PC-9 (cell line): ENCODE measurements at regions not wholly inside any gene's neighbourhood (a gene's known extent, or its start where the extent isn't known, plus 50 kb on each side); places are given as distances from the start of the nearest gene placed in this dataset.

Experiments
- BruUV-seq: library from RNA; stranded (reverse); fragments of 400-500 nt; replicated peaks from 2 replicates; lab custom pipeline; 2021; lab: Mats Ljungman, UMichigan
- CTCF ChIA-PET: fragments of 300-600 bp; sonication (Branson Sonifier 250); formaldehyde crosslinking; loops from one replicate; lab custom pipeline; 2022; ENCODE audit warnings: antibody characterized with exemption; lab: Charles Lee
- POLR2A ChIA-PET: fragments of 300-600 bp; sonication (Branson Sonifier 250); formaldehyde crosslinking; loops from one replicate; lab custom pipeline; 2022; ENCODE audit warnings: antibody characterized with exemption; ENCODE audit not compliant: unreplicated experiment; lab: Charles Lee
- DNase-seq, 2 experiments: peaks; one replicate each; pipeline versions ENCODE4 v3.0.0 to v3.0.0-alpha.2; 2015 to 2022; ENCODE audit warnings: mixed read lengths in 1 of 2
- H2AFZ ChIP-seq: fragments of 200-600 bp; sonication (generic); 2 replicates; pipeline ENCODE4 v1.8.1; 2017; ENCODE audit warnings: antibody characterized with exemption
- H3F3A ChIP-seq: fragments of 200-600 bp; sonication (generic); 2 replicates; pipeline ENCODE4 v1.8.1; 2017; ENCODE audit warnings: antibody characterized with exemption, mild to moderate bottlenecking, low read depth; ENCODE audit not compliant: insufficient read depth
- H3K27ac ChIP-seq: fragments of 200-600 bp; sonication (generic); 2 replicates; pipeline ENCODE4 v1.6.1; 2016; ENCODE audit warnings: mixed run types
- H3K27me3 ChIP-seq: fragments of 200-600 bp; sonication (generic); 2 replicates; pipeline ENCODE4 v1.6.1; 2016; ENCODE audit warnings: low read depth, mixed run types; ENCODE audit not compliant: insufficient read depth
- H3K36me3 ChIP-seq: fragments of 200-600 bp; sonication (generic); 2 replicates; pipeline ENCODE4 v1.6.1; 2016; ENCODE audit warnings: low read depth, mixed run types
- H3K4me1 ChIP-seq: fragments of 200-600 bp; sonication (generic); replicated peaks from 2 replicates; pipeline ENCODE4 v1.6.1; 2016; ENCODE audit warnings: mixed run types; ENCODE audit not compliant: insufficient read depth
- H3K4me2 ChIP-seq: fragments of 200-600 bp; sonication (generic); 2 replicates; pipeline ENCODE4 v1.6.1; 2017; ENCODE audit warnings: mixed run types
- H3K4me3 ChIP-seq: fragments of 200-600 bp; sonication (generic); 2 replicates; pipeline ENCODE4 v1.6.1; 2016; ENCODE audit warnings: mixed run types
- H3K79me2 ChIP-seq: fragments of 200-600 bp; sonication (generic); 2 replicates; pipeline ENCODE4 v1.6.1; 2017; ENCODE audit warnings: low read depth, mixed run types
- H3K9me2 ChIP-seq: fragments of 200-600 bp; sonication (generic); 2 replicates; pipeline ENCODE4 v1.8.1; 2017; ENCODE audit warnings: mild to moderate bottlenecking; ENCODE audit not compliant: insufficient read depth
- H3K9me3 ChIP-seq: fragments of 200-600 bp; sonication (generic); 2 replicates; pipeline ENCODE4 v1.8.1; 2016; ENCODE audit warnings: low read depth; ENCODE audit not compliant: insufficient read depth
- H4K20me1 ChIP-seq: fragments of 200-600 bp; sonication (generic); 2 replicates; pipeline ENCODE4 v1.8.1; 2017; ENCODE audit not compliant: insufficient read depth
- CTCF ChIP-seq: fragments of 200-600 bp; sonication (generic); conservative IDR thresholded peaks from 2 replicates; pipeline ENCODE4 v1.6.1; 2017; ENCODE audit warnings: mixed run types, antibody characterized with exemption, mild to moderate bottlenecking, moderate library complexity
- EZH2 ChIP-seq: fragments of 200-600 bp; sonication (generic); IDR thresholded peaks from 2 replicates; pipeline ENCODE4 v1.8.0; 2017; ENCODE audit warnings: antibody characterized with exemption, low read depth
- intact Hi-C: fragments of 100-400 bp; cut with micrococcal nuclease; formaldehyde crosslinking; loops from one replicate; pipeline ENCODE4 v1.10.0; 2022; ENCODE audit not compliant: unreplicated experiment

DNA sequence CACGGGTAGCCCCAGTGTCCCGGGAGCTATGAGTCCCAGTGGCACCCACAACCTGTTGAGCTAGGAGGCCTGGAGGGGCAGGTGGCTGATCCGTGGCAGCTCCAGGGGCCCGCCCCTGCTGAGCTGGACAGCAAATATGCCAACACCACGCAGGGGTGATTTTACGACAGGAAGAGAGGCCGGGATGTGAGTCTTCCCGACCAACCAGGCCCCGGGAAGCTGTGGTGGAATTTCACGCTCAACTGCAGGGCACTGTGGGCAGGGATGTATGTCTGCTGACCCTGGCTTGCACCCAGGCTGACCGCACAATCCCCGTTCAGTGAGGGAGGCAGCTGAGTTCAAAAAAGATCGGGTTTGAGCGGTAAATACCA, 183.9 kb downstream of the ERMARD start:
- no peaks in the 10 kb centered on the region for H3K79me2 ChIP-seq
- no peak overlapping the region for H3K4me3 ChIP-seq
- no peaks in the 10 kb centered on the region for H4K20me1 ChIP-seq
- H3K9me2 ChIP-seq, result no peaks in the 10 kb centered on the region
- intact Hi-C loops, result no loop called here
- no peak overlapping the region for H3K4me2 ChIP-seq
- no peak overlapping the region for H2AFZ ChIP-seq
- CTCF ChIA-PET, result no interaction called here
- POLR2A ChIA-PET, result no interaction called here
- no TSS peak for BruUV-seq
- peaks cover 93% of the 10 kb centered on the region for H3K27me3 ChIP-seq
- no peak overlapping the region for H3K27ac ChIP-seq
- no peaks in the 10 kb centered on the region for H3F3A ChIP-seq
- TF ChIP-seq CTCF (no peak), EZH2 (no peak)
- no peaks in the 10 kb centered on the region for H3K4me1 ChIP-seq
- no peaks in the 10 kb centered on the region for H3K36me3 ChIP-seq
- DNase-seq, result no peak
- no peaks in the 10 kb centered on the region for H3K9me3 ChIP-seq

GRCh38 chr6:169934699-169935347, 183.4 kb downstream of the ERMARD start:
- H3K27ac ChIP-seq, result no peak overlapping the region
- H3K79me2 ChIP-seq, result no peaks in the 10 kb centered on the region
- no peak for DNase-seq
- no peak overlapping the region for H3K4me2 ChIP-seq
- H3K27me3 ChIP-seq, result peaks cover 89% of the 10 kb centered on the region
- H3K4me1 ChIP-seq, result no peaks in the 10 kb centered on the region
- H4K20me1 ChIP-seq, result no peaks in the 10 kb centered on the region
- no peak overlapping the region for H3K4me3 ChIP-seq
- H3F3A ChIP-seq, result no peaks in the 10 kb centered on the region
- no peaks in the 10 kb centered on the region for H3K36me3 ChIP-seq
- TF ChIP-seq EZH2 (no peak), CTCF (no peak)
- CTCF ChIA-PET, result no interaction called here
- BruUV-seq, result no TSS peak
- H2AFZ ChIP-seq, result no peak overlapping the region
- intact Hi-C loops, result no loop called here
- POLR2A ChIA-PET, result no interaction called here
- no peaks in the 10 kb centered on the region for H3K9me2 ChIP-seq
- no peaks in the 10 kb centered on the region for H3K9me3 ChIP-seq

DNA sequence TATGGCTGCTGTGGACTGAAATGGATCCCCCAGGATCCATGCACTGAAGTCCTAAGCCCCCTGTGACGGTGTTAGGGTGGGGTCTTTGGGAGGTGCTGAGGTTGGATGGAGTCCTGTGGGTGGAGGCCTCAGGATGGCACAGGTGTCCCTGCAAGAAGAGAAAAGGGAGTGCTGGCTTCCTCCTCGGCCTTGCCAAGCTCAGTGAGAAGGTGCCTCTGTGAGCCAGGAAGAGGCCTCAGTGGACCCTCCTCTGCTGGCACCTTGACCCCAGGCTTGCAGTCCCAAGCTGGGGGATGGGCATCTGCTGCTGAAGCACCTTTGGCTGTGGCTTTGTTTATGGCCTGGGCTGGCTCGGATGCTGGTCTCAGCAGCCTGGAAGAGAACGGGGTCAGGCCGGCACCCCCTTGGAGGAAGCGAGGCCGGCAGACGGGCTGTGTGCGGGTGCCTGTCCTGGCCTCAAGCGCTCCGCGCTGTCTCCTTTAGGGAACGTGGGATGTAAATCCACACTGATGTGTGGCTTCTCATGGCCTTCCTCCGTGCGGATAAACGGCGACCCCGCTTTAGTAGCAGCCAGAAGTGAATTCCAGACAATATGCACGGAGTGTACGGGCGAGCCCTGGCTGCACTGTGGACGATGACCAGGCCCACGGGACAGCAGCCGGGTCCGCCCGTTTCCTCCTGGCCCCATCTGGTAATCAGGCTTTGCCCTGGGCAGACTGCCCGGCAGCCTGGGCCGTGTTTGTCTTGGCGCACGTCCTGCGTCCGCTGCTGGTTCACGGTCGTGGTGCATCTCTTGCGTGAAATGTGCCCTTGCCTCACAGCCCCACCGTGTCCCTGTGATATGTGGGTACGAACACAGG, 182.6 kb downstream of the ERMARD start:
- no peak for TF ChIP-seq EZH2
- no peak for TF ChIP-seq CTCF
- DNase-seq, result no peak
- no peak overlapping the region for H3K4me2 ChIP-seq
- no peaks in the 10 kb centered on the region for H4K20me1 ChIP-seq
- H2AFZ ChIP-seq, result no peak overlapping the region
- no peak overlapping the region for H3K4me3 ChIP-seq
- no peak overlapping the region for H3K27ac ChIP-seq
- no peaks in the 10 kb centered on the region for H3K36me3 ChIP-seq
- no peaks in the 10 kb centered on the region for H3F3A ChIP-seq
- POLR2A ChIA-PET, result no interaction called here
- no peaks in the 10 kb centered on the region for H3K4me1 ChIP-seq
- intact Hi-C loops, result no loop called here
- H3K9me3 ChIP-seq, result no peaks in the 10 kb centered on the region
- no TSS peak for BruUV-seq
- no peaks in the 10 kb centered on the region for H3K79me2 ChIP-seq
- H3K9me2 ChIP-seq, result no peaks in the 10 kb centered on the region
- CTCF ChIA-PET, result no interaction called here
- peaks cover 81% of the 10 kb centered on the region for H3K27me3 ChIP-seq
